ENCODE measurements at regions not wholly inside any gene's neighbourhood (a gene's known extent, or its start where the extent isn't known, plus 50 kb on each side); places are given as distances from the start of the nearest gene placed in this dataset.

DNA sequence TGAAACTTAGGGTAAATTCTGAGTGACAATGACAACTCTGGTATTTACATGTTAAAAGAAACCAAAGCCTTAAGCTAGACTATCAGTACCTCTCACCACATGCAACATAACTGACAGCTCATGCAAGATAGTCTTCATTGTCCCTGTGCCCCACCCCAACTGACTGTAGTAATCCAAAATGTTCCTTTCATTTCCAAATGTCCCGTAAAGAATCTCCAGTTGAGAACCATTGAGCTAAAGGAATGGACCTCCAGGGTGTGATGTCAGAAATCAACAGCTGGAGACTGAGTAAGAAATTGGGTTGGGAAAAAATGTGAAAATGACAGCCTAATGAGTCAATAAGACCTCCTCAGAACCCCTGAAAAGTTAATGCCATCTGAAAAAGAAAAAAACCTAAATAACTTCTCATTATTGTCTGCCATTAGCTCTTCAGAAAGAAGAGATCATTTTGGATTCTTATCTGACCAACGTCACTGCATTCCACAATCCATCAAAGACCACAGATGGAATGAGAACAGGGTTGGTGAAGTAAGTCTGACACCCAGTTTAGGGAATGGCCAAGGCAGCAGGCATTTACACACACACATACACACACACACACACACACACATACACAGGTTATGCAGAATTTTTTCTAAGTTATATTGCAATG, 51.7 kb upstream of the ACVR2A start:
- peak; percentile 84 for DNase-seq (ENCODE audit: low read depth, low spot score)

DNA sequence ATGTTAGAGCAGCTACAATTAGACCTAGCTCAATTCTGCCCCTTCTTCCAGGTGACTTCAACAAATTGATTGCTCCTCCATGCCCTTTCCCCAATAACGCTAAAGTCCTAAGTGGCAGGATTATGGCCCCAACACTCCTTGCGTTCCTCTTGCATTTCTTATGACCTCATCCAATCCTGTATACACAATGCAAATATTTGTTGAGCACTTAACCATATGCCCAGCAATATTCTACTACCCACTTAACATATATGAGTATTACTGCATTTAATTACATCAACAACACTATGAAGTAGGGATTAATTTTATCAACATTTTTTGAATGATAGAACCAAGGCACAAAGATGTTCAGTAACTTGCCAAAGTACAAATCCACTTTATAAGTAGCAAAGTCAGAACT, 54.2 kb upstream of the ACVR2A start:
- no peak for DNase-seq (ENCODE audit: low read depth, low spot score)

DNA sequence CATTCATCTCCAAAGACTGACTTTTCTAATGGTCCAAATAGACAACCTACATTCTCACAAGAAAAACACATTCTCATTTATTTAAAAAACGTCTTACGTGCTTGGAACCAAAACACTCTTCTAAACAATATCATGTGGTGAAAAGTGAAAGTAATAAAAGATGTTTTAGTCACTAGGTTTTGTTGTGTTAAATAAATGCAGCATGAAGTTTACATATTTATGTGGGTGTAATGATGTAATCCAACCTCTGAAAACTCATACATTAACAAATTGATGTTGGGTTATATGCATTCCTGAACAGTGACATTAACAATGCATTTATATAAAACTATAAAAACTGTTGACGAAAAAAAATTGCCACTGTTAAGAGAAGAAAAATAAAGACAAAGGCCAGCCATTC, 55.1 kb upstream of the ACVR2A start:
- DNase-seq (ENCODE audit: low read depth, low spot score), result peak; percentile 23

DNA sequence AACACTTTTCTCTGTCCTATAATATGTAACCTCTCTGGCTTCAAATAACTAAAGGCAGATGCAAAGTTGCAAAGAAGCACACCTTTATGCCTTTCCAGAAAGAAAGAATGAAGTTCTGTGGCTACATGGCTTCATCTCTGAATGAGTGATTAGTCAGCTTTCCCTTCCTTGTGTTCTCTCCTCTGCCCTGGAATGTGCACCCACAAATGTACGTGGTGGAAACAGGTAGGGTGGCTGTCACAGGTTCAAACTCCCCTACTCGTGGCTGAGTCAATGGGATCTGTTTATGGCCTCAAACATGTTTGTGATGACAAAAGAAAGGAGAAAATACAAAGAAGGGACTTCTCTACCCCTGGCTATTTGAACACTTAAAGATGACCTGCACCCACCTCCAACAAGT, 55.5 kb upstream of the ACVR2A start:
- DNase-seq (ENCODE audit: low read depth, low spot score), result peak; percentile 27

DNA sequence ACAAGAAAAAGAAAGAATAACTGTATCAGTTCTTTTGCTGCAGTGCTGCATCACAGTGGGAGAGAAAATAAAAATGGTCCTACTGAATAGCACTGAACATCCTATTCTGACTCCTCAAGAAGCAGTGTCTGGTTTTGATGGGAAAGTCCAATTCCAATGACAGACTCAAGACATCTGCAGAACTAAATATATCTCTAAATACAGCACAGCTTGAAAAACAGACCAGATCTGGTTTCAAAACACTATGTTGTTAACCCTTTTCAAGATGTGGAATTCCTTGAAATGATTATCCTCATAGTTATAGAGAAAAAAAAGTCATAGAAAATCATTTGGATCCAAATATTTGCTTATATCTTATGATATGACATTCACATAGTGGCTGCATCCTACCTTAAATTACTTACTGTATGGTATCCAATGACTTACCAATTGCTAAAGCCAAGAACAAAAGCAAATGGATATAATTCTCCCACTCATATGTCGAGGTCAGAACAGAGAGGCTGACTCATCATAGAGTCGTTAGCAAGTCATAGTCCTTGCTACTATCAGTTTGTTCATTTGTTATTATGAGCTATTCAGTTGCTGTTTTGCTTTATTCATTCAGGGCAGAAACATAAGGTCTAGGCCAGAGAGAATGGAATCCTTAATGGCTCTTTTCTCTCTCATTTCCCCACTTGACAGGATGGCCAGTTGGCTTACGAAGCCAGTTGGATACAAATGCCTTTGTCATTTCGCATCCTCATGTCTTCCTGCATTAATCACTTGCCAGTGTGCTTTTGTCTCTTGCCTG, 62.5 kb upstream of the ACVR2A start:
- DNase-seq (ENCODE audit: low read depth, low spot score), result peak; percentile 38

DNA sequence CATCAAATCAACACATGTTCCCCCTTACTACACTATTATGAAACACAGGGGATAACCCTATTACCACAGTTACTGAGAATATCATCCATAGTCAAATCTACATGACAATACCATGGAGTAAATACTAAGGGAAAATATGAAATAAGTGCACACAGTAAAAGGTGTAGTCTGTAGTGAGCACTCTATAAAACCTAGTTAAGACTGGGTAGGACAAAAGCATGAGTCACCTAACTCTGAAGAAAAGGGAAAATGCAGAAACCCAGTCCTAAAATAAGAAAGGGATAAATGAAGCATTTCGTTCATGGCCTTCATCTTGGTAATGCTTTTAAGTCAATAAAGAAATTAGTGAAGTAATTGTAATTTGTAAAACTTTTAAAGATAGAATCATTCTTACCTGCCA, 65.4 kb upstream of the ACVR2A start:
- DNase-seq (ENCODE audit: low read depth, low spot score), result no peak

DNA sequence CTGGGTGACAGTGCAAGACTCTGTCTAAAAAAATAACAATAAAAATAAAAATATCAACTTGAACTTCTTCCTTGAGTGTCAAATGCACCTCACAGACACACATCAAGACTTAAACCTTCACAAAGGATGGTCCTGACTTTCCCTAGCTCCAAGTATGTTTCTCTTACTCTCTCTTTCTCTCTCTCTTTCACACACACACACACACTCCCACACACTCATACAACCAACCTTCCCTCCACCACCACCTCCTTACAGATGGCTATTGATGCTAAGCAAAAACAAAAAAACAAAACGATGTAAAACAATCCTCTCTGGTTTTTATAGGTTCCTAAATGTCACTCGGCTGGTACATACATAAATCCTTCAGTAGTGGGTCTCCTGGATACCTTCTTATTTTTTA, 67.4 kb upstream of the ACVR2A start:
- DNase-seq (ENCODE audit: low read depth, low spot score), result no peak

DNA sequence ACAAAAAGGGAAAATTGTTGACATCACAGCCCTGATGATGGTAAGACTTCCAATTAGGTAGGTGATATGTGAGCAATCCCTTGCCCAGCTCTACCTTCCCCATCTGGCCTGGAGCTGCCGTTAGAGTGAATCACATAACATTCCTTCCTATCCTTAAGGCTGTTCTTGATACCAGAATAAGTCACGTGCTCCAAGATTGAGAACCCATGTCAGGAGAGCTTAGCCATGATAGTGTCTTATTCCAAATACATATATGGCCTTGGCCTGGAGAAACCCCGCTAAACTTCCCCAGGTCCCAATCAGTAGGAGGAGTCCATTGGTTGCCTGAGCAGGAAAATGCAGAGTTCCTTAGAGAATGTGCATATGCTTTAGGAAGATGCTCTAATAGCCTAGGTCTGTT, 70.0 kb upstream of the ACVR2A start:
- no peak for DNase-seq (ENCODE audit: low read depth, low spot score)

DNA sequence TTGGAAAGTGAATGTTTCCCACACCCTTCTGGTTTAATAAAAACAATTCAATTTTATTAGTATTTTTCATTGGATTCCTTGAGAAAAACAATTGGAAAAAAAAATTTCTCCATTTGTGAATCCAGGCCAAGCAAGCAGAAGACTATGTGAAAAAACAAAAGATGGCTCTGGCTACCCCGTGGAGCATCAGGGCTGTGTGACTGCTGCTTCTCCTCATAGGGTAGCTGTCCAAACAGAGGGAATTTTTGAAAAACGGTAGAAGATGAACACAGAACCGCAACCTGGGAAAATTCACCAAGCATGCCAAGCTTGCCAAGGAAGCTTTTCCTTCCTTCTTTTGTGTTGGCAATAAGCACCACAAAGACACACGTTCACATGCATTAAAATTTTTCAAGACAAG, 71.3 kb upstream of the ACVR2A start:
- no peak for DNase-seq (ENCODE audit: low read depth, low spot score)

DNA sequence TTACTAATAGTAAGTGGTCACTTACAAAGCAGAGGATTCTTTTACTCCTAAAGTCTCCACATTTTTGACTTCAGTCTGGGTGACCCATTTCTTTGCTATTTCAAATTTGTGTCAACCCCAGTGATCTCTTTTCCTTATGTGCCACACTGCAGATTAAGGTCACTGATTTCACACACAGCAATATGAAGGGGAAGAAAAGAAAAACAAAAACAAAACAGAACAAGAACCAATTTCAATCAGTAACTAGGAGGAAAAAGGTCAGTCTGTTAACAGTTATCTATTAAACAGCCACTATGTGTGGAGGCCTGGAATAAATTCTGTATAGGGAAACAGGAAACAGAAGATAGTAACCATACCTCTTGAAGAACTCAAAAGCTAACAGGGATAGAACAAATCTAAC, 72.0 kb upstream of the ACVR2A start:
- no peak for DNase-seq (ENCODE audit: low read depth, low spot score)

DNA sequence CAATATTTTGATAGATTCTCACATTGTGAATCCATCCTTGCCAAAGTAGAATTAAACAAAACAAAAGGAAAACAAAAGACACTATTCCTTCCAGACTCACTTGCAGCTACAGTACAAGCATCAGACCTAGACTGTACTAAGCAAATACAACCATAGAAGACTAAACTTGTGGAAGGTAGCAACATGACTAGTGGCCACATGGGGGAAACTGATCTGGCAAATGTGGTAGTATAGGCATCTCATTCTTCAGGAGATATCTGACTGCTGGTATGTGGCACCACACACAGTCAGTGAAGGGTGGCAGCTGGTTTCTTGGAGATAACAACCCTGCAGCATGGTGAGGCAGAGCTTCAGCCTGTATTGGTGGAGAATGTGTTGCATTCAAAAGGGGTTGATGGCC, 81.0 kb upstream of the ACVR2A start:
- no peak for DNase-seq (ENCODE audit: low read depth, low spot score)

DNA sequence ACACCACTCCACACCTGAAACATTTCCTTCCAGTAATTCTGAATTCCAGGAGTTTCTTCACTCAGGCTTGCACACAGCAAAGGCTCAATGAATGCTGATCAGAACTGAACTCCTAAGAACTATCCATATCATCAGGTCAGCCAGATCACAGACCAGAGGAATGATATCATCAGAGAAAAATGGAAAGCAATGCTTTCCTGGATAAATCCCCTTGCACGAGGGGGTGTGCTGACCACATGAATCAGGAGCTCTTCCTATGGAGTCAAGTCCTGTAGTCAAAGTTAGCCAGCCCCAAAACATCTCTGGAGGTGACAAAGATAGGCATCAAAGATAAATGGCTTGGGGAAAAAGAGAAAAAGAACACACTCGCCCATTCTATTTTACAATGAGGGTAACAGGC, 83.8 kb upstream of the ACVR2A start:
- DNase-seq (ENCODE audit: low read depth, low spot score), result peak; percentile 13

DNA sequence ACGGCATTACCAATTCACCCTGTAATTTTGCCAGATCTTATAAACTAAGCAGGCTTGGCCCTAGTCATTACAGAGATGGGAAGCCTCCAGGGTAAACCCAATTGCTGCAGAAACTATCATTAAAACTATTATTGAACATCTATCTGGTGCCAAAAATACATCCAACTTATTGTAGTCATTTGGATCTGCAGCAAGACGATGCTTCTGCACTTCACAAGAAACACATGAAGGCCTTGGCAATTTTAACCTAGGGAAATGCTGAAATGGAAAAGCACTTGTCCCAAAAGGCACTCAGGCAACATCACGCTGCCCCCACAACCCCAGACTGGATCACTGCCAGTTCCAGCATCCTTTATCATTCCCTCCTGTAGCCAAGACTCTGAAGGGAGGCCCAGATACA, 85.3 kb upstream of the ACVR2A start:
- no peak for DNase-seq (ENCODE audit: low read depth, low spot score)

DNA sequence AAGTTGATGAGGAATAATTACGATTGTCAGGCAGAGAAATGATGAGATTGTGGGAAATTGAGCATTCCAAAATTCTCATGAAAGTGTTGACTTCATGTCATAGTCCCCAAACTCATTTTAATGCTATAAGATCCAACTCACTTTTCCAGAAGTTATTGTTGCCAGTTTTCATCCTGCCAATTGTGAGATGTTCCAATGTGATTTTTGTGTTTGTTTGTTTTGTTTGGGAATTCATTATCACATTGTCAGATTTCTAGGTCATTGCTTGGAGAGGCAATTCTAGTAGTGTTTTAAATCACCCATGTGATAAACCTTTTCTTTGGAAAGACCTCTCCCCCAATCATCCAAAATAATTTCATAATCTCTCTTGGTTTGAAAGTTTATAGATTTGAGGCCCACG, 86.0 kb upstream of the ACVR2A start:
- DNase-seq (ENCODE audit: low read depth, low spot score), result no peak

DNA sequence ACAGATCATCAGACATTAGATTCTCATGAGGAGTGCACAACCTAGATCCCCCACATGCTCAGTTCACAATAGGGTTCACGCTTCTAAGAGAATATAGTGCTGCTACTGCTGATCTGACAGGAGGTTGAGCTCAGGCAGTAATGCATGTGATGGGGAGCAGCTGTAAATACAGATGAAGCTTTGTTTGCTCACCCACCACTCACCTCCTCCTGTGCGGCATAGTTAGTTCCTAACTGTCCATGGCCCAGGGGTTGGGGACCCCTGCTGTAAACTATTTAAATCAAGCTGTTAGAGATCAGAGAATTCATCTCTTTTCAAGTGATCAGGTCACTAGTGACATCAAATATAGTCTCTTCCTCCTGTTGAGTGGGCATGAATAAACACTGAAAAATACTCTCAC, 88.8 kb upstream of the ACVR2A start:
- DNase-seq (ENCODE audit: low read depth, low spot score), result no peak

DNA sequence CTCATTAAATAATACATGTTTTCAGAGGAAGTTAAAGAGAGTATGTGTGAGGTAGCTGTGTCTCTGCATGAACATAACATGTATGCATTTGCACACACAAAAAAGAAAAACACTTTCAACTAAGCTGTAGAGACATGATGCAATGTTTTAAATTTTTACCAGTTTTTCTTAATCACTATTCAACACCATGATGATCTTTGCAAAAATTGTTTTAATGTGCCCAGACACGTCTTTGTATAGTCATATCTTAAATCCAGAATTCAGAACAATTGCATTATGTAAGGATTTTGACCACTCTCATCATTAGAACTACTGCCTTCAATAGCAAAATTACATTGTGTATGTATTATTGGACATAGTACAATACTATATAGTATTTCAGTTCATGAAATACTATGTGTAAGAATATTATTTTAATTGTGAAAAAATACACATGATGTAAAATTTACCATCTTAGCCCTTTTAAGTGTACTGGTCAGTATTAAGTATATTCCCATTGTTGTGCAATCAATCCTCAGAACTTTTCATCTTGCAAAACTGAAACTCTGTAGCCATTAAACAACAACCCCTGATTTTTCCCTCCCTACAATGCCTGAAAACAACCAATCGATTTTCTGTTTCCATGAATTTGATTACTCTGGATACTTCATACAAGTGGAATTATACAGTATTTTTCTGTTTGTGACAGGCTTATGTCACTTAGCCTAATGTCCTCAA, 104.5 kb upstream of the ACVR2A start:
- DNase-seq (ENCODE audit: low read depth, low spot score), result no peak

DNA sequence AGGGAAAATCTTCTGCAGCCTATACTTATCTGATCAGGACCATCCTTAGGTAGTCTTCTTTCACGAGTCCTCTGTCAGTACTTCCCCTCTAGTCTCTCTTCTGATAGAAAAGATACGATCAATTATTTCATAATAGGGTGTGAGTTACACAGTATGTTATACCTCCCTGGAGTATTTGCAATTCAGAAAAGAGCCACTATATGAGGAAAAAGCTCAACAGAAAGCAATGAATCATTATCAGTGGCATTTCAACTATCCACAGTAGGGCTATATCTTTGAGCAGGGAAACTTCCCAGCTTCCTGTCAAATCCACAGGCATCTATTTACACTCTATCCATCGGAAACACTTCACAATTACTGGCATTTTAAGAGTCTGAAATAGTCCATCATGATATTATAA, 105.3 kb upstream of the ACVR2A start:
- DNase-seq (ENCODE audit: low read depth, low spot score), result peak; percentile 61

DNA sequence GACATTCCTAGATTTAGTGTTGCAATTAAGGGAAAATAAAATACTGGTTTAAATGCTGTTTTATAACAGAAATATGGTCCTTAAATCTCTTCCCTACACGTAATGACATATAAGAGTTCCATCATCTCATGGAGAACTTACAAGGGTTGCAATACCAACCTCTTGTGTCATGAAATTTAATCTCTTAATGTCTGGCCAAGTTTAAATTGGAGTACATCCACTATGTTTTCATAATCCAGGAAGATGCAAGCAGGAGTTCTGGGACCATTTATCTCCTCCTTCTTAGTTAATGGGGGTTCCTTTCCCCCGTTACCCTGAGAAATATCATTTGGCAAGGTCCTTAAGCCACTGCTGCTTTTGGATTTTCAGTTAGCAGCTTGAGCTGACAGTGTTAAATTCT, 126.0 kb upstream of the ACVR2A start:
- DNase-seq (ENCODE audit: low read depth, low spot score), result no peak

DNA sequence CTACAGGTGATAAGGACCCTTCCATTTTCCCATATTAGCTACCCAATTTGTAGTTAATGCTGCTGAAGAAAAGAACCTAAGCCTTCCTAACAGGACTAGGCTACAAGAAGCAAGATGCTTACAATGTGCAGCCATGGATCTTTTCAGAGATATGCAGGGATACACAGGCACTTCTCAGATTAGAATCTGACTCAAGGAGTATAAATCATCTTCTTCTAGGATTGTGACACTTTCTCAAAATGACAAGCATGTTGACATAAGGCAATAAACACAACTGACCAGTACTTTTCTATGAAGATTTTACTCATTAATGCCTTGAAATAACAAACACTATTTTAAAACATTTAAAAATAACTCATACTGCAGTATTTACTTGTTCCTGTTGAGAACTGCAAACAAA, 127.9 kb upstream of the ACVR2A start:
- no peak for DNase-seq (ENCODE audit: low read depth, low spot score)

DNA sequence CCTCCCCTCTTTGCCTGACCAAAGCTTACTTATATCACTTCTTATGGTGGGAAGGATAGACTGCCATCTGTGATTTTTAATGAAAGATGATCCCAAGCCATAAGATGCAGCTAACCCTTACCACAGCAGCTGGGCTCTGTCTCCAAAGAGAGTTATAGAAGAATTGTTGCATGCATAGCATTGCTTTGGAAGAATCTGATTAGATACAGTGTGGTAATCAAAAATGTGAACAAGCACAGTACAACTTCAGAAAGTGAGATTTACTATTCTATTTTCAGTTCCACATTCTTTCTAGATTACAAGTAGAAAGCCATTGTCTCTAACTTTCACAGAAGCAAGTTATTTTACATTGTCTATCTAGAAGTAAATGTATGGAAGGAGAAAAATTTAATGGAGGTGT, 129.0 kb upstream of the ACVR2A start:
- DNase-seq (ENCODE audit: low read depth, low spot score), result peak; percentile 23

DNA sequence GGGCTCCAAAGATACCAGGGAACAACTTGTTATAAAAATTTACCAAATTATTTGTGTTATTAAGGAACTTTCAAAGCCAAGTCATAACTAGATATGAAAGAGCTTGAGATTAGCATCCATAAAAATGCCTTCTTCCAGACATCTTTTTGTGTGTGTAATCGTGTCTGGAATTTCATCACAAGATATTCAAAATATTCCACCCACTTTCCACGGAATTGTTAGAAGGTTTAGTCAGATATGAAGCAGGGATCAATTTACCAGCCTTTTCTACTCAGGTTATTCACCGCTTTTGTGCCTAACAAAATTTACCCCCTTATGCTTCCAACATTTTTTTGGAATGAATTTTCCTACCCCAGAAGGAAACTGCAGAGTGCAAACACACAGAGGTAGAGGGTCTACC, 130.2 kb upstream of the ACVR2A start:
- DNase-seq (ENCODE audit: low read depth, low spot score), result peak; percentile 11

DNA sequence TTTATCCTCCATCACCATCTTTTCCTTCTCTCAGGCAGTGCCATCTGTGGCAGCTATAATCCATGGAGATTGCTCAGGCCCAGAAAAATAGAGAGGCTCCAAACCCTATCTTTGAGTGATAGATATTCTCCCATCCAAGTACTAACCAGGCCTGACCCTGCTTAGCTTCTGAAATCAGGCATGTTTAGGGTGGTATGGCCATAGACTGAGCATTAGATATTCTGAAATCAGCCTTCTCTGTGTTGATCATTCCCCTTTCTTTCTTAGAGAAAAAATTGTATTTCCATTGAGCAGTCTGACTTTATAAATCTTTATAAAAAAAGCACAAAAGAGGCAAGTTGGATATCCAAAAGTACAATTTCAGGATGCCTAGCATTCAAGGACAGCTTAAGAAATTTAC, 131.5 kb upstream of the ACVR2A start:
- no peak for DNase-seq (ENCODE audit: low read depth, low spot score)

DNA sequence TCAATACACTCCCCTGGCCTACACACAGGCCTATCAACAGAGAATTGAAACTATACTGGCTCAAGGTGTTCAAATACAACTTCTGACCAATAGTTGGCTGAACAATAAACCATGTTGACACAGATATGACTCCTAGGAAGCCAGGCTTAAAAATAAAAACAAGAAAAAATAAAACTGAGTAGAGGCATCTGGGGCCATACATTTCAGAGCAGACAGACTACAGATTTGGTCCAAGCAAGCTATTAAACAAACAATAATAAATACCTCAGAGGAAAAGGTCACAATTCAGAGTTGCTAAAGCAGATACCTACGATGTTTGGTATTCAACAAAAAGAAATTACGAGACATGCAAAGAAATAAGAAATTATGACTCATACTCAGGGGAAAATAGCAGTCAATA, 132.8 kb upstream of the ACVR2A start:
- DNase-seq (ENCODE audit: low read depth, low spot score), result no peak

Data from astrocyte of the hippocampus (primary cell).